ENCODE measurements at regions not wholly inside any gene's neighbourhood (a gene's known extent, or its start where the extent isn't known, plus 50 kb on each side); places are given as distances from the start of the nearest gene placed in this dataset.

DNA sequence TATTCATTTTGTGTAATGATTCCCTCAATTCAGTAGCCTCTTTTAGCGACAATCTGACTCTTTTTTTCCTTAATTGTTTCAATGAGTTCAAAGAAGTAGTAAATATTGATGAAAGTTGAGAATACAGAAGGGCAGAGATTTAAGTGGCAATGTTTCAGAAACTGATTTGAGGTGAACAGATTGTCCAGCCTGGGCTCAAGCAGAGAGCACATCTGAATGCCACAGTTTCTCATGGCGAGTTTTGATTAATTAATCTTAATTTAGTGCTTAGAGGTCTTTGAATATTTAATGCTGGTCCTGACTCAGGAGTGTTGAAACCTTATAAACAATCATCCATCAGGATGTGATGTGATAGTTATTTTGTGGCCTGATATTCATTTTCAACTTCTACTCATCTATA, 890.7 kb upstream of the SLITRK6 start:
- TF ChIP-seq, protein P1, sequence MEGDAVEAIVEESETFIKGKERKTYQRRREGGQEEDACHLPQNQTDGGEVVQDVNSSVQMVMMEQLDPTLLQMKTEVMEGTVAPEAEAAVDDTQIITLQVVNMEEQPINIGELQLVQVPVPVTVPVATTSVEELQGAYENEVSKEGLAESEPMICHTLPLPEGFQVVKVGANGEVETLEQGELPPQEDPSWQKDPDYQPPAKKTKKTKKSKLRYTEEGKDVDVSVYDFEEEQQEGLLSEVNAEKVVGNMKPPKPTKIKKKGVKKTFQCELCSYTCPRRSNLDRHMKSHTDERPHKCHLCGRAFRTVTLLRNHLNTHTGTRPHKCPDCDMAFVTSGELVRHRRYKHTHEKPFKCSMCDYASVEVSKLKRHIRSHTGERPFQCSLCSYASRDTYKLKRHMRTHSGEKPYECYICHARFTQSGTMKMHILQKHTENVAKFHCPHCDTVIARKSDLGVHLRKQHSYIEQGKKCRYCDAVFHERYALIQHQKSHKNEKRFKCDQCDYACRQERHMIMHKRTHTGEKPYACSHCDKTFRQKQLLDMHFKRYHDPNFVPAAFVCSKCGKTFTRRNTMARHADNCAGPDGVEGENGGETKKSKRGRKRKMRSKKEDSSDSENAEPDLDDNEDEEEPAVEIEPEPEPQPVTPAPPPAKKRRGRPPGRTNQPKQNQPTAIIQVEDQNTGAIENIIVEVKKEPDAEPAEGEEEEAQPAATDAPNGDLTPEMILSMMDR (IDR thresholded peaks at IDR 0.05) = no peak
- TF ChIP-seq EP300 (IDR thresholded peaks at IDR 0.05) (no peak), POLR2A (IDR thresholded peaks at IDR 0.05) (no peak), POLR2AphosphoS5 (IDR thresholded peaks at IDR 0.05) (no peak)
- whole genome bisulfite sequencing, 2 donors = 54 to 70% methylated on average over 2 of the region's 2 CpGs
- intact Hi-C loops (cut with DNase I) = no loop called here
- Histone ChIP-seq H3K4me1 (no peaks in the 10 kb centered on the region), H3K9me3 (no peaks in the 10 kb centered on the region), H3K4me3 (no peak overlapping the region), H3K36me3 (no peaks in the 10 kb centered on the region), H3K27ac (no peak overlapping the region), H3K27me3 (no peaks in the 10 kb centered on the region)
- DNase-seq = no peak

DNA sequence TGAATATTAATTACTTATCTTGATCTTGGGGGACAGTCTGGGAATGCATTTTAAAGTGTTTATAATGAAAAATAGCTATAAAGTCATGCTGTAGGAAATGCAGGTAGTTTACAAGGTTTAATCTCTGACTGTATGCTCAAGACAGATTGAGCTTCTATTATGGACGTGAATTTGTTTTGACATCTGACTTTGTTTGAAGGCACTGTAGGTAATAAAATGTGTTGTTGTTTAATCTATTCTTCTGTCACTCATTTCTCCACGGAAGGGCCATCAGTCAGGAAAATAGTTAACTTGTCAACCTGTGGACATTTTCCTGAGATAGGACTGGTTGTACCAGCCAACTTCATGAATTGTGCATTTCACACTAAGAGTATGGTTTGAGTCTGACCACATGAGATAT, 893.1 kb upstream of the SLITRK6 start:
- H3K36me3 ChIP-seq = no peaks in the 10 kb centered on the region
- no peak for DNase-seq

DNA sequence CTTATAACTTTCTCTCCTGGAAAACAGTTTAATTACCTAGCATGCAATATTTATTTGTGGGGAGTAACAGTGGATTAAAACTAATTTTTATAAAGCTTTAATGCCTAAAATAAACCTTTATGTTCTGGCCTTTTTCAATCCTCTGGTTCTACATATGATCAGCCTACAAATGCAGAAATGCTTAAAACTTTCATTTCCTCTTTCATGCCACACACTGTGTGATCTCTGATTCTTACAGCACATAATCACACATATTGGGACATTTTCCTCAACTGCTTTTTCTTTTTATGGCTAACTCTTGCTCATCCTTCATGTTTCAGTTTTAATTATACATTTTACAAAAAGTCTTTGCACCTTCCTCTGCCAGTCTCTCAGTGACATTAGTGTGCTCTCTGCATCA, 910.8 kb upstream of the SLITRK6 start:
- no peak for DNase-seq
- Histone ChIP-seq H3K4me3 (no peak overlapping the region), H3K9me3 (no peaks in the 10 kb centered on the region), H3K36me3 (no peaks in the 10 kb centered on the region), H3K27me3 (no peaks in the 10 kb centered on the region), H3K4me1 (no peaks in the 10 kb centered on the region), H3K27ac (no peak overlapping the region)
- TF ChIP-seq POLR2A (IDR thresholded peaks at IDR 0.05) (no peak), EP300 (IDR thresholded peaks at IDR 0.05) (no peak), POLR2AphosphoS5 (IDR thresholded peaks at IDR 0.05) (no peak)
- TF ChIP-seq, protein P1 (IDR thresholded peaks at IDR 0.05) = no peak
- intact Hi-C loops (cut with DNase I) = no loop called here

More for the DNA sequence above, 893.1 kb upstream of the SLITRK6 start:
- 38 to 68% methylated on average over 2 of the region's 2 CpGs for WGBS, 2 donors
- Histone ChIP-seq H3K4me3 (no peak overlapping the region), H3K4me1 (no peaks in the 10 kb centered on the region), H3K27me3 (no peaks in the 10 kb centered on the region), H3K9me3 (no peaks in the 10 kb centered on the region), H3K27ac (no peak overlapping the region)
- intact Hi-C loops (cut with DNase I) = no loop called here
- TF ChIP-seq POLR2AphosphoS5 (IDR thresholded peaks at IDR 0.05) (no peak), EP300 (IDR thresholded peaks at IDR 0.05) (no peak), POLR2A (IDR thresholded peaks at IDR 0.05) (no peak)
- TF ChIP-seq, protein P1 (IDR thresholded peaks at IDR 0.05) = no peak

DNA sequence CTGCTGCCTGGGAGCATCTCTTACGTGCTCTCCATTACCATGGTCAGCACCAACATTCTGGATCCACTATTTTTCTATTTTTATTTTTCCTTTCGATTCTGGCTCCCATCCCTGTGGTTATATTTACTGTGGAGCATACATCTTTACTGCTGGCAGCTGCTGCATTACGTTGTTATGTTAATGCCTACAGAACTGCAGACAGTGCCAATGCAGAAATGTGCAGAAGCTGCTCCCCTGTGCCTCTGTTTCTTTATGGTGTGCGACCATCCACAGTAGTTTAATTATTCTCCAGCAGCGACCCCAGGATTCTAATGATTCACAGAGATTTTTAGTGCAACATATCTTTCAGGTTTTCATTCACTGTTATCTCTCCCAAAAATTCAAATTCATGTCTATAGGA, 911.7 kb upstream of the SLITRK6 start:
- H3K4me3 ChIP-seq = no peak overlapping the region
- H3K27ac ChIP-seq = no peak overlapping the region
- no peak for DNase-seq
- no peaks in the 10 kb centered on the region for H3K4me1 ChIP-seq
- no peaks in the 10 kb centered on the region for H3K27me3 ChIP-seq
- 60 to 66% methylated on average over 5 of the region's 5 CpGs for WGBS, 2 donors
- TF ChIP-seq EP300 (IDR thresholded peaks at IDR 0.05) (no peak), POLR2A (IDR thresholded peaks at IDR 0.05) (no peak), POLR2AphosphoS5 (IDR thresholded peaks at IDR 0.05) (no peak)
- TF ChIP-seq, protein P1 (IDR thresholded peaks at IDR 0.05) = no peak
- intact Hi-C loops (cut with DNase I) = no loop called here
- no peaks in the 10 kb centered on the region for H3K9me3 ChIP-seq
- H3K36me3 ChIP-seq = no peaks in the 10 kb centered on the region

DNA sequence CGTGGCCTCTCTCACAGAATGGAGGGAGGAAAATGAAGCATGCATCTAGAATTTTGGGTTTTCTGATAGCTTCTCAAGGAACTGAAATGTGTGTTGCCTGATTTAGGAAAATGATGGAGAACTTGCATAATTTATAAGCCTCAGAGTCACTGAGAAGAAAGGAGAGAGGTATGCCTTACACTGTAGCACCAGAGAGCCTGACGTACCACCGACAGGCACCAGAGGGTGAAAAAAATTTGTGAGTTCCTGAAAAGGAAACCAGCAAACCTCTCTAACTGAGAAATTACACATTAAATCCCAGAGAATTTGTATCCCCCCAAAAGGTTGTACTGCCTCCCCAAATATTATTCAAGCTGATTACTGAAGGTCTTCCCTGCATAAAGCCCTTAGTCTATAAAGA, 915.3 kb upstream of the SLITRK6 start:
- no peak for DNase-seq
- Histone ChIP-seq H3K9me3 (no peaks in the 10 kb centered on the region), H3K4me3 (no peak overlapping the region), H3K27ac (no peak overlapping the region), H3K4me1 (no peaks in the 10 kb centered on the region), H3K27me3 (no peaks in the 10 kb centered on the region), H3K36me3 (no peaks in the 10 kb centered on the region)
- TF ChIP-seq EP300 (IDR thresholded peaks at IDR 0.05) (no peak), POLR2AphosphoS5 (IDR thresholded peaks at IDR 0.05) (no peak), POLR2A (IDR thresholded peaks at IDR 0.05) (no peak)
- TF ChIP-seq, protein P1 (IDR thresholded peaks at IDR 0.05) = no peak
- 79 to 83% methylated on average over 3 of the region's 3 CpGs for WGBS, 2 donors
- intact Hi-C loops (cut with DNase I) = no loop called here

Data from sigmoid colon (tissue), 6 donors.